ENCODE measurements at regions not wholly inside any gene's neighbourhood (a gene's known extent, or its start where the extent isn't known, plus 50 kb on each side); places are given as distances from the start of the nearest gene placed in this dataset.

DNA sequence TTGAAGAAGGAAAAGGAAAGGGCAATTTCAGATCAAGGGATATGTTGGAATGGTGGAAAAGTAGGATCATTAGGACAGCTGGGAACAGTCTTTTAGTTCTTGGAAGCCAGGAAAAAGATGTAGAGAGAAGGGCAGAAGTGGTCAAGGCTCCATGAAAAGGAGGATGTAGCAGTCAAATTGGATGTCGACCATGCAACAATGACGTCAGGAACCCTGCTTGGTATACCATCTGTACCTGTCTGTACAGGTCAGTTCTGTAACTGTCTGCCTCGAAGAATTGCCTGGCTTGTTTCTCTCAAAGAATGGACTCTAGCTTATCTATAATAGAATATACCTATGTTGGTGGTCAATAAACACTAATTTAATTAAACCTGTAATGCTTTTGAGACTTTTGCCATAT is 157.8 kb upstream of the SGO1 start:
- no peaks in the 10 kb centered on the region for H3K36me3 ChIP-seq (ENCODE audit: control insufficient read depth in 2 of 4, insufficient read depth in 4 of 4, low read length in 3 of 4)
- no peak overlapping the region for H2BK120ac ChIP-seq (replicated peaks; ENCODE audit: low read depth, low read length)
- no peaks in the 10 kb centered on the region for H3K79me2 ChIP-seq (ENCODE audit: control insufficient read depth in 1 of 2, insufficient read depth in 2 of 2, low read length in 2 of 2)
- no peak overlapping the region for H4K91ac ChIP-seq (replicated peaks; ENCODE audit: insufficient read length, low read length)
- H2AFZ ChIP-seq (ENCODE audit: low read length): no peak overlapping the region
- H4K8ac ChIP-seq (ENCODE audit: extremely low read depth, insufficient read depth, low read length): no peak overlapping the region
- H3K18ac ChIP-seq (ENCODE audit: extremely low read depth, low read length): peak overlapping the region; percentile 11; the same call in 1 of the 2 replicates
- H4K20me1 ChIP-seq (replicated peaks in 1 of 2; ENCODE audit: control insufficient read depth in 1 of 2, insufficient read depth in 2 of 2, low read length in 2 of 2): no peaks in the 10 kb centered on the region
- no peak overlapping the region for H3K27ac ChIP-seq (ENCODE audit: low read depth, low read length)
- no peaks in the 10 kb centered on the region for H3K27me3 ChIP-seq (replicated peaks in 1 of 4; ENCODE audit: control insufficient read depth in 3 of 4, extremely low read depth in 1 of 4, insufficient read depth in 3 of 4, low read length in 3 of 4)
- CTCF ChIA-PET (ENCODE audit: partially characterized antibody): interaction anchor here (1.0 to 2.2 kb wide), 3 partner anchors 122 to 586 kb away, joined by 3 to 7 read pairs (median 3); no protein-coding TSS in a partner anchor
- H2BK12ac ChIP-seq (ENCODE audit: low read depth, low read length): no peak overlapping the region
- no peaks in the 10 kb centered on the region; the same call in 1 of the 2 replicates for H3K23me2 ChIP-seq (ENCODE audit: low read depth, low read length)
- no peak overlapping the region for H3K4me2 ChIP-seq (ENCODE audit: insufficient read depth in 1 of 2, low read depth in 2 of 2, low read length in 2 of 2)
- no peak overlapping the region for H3K4ac ChIP-seq (replicated peaks; ENCODE audit: insufficient read length, low read depth, low read length)
- H3K4me1 ChIP-seq (replicated peaks in 1 of 4; ENCODE audit: control insufficient read depth in 3 of 4, insufficient read depth in 4 of 4, low read length in 3 of 4): peaks cover 0 to 3% (median 2%) of the 10 kb centered on the region in 4 experiments; a peak in 4 of 7 replicates
- WGBS, 2 experiments (ENCODE audit: extremely low coverage in 1 of 2, insufficient coverage in 1 of 2, insufficient read length in 1 of 2, insufficient replicate concordance in 2 of 2, low coverage in 1 of 2, low lambda C conversion rate in 2 of 2, missing lambda C conversion rate in 1 of 2): 87% methylated on average over 3 of the region's 3 CpGs; no CpG with 5 or more reads in 1 of the 2 experiments
- DNase-seq (ENCODE audit: low read depth in 1 of 2, low spot score in 2 of 2) (no peak), FAIRE-seq (no peak)
- no peak overlapping the region for H3K14ac ChIP-seq (ENCODE audit: insufficient read length)
- H3K9ac ChIP-seq (replicated peaks in 1 of 4; ENCODE audit: extremely low read depth in 1 of 4, low read depth in 3 of 4, low read length in 3 of 4): no peak overlapping the region
- no peak overlapping the region for H2BK15ac ChIP-seq (ENCODE audit: low read length)
- H3K9me3 ChIP-seq (ENCODE audit: insufficient read depth in 2 of 2, low read depth in 1 of 2, low read length in 1 of 2): no peaks in the 10 kb centered on the region
- no peak overlapping the region; the same call in 1 of the 2 replicates for H2BK20ac ChIP-seq (ENCODE audit: low read length)
- H4K5ac ChIP-seq (ENCODE audit: insufficient read length, low read depth, low read length): peak overlapping the region; percentile 65
- POLR2A ChIA-PET (ENCODE audit: partially characterized antibody): no interaction called here
- no peak overlapping the region for H3K56ac ChIP-seq (replicated peaks; ENCODE audit: insufficient read length, low read depth, low read length)
- no peak overlapping the region for H2AK5ac ChIP-seq (ENCODE audit: low read depth, low read length)
- H3K4me3 ChIP-seq (ENCODE audit: extremely low read depth in 1 of 4, insufficient read depth in 2 of 4, low read depth in 3 of 4, low read length in 4 of 4): no peak overlapping the region
- H3K23ac ChIP-seq (ENCODE audit: insufficient read length): no peak overlapping the region
- H3K79me1 ChIP-seq (ENCODE audit: low read depth, low read length): no peaks in the 10 kb centered on the region
- peak overlapping the region; percentile 22; the same call in 1 of the 2 replicates for H2BK5ac ChIP-seq (ENCODE audit: low read depth, low read length)
- TF ChIP-seq RAD21 (IDR thresholded peaks at IDR 0.05 in 1 of 2, conservative IDR thresholded peaks at IDR 0.05 in 1 of 2; ENCODE audit: low read depth in 2 of 2, low read length in 2 of 2): no peak
- TF ChIP-seq HDAC2 (IDR thresholded peaks at IDR 0.05; ENCODE audit: borderline replicate concordance in 1 of 2, low read depth in 2 of 2, low read length in 2 of 2): no peak
- TF ChIP-seq TCF12 (IDR thresholded peaks at IDR 0.05; ENCODE audit: low read depth, low read length): no peak
- TF ChIP-seq, protein P1, sequence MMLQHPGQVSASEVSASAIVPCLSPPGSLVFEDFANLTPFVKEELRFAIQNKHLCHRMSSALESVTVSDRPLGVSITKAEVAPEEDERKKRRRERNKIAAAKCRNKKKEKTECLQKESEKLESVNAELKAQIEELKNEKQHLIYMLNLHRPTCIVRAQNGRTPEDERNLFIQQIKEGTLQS (IDR thresholded peaks at IDR 0.05; ENCODE audit: insufficient read depth, low read depth, low read length): no peak
- no peak for TF ChIP-seq JUN (IDR thresholded peaks at IDR 0.05; ENCODE audit: low read depth, low read length)
